Neural cell (in vitro differentiated cells): ENCODE measurements at regions not wholly inside any gene's neighbourhood (a gene's known extent, or its start where the extent isn't known, plus 50 kb on each side); places are given as distances from the start of the nearest gene placed in this dataset.

ENCODE experiments used
- CTCF ChIP-seq: fragments of 450-650 bp; IDR thresholded peaks from 2 replicates; pipeline ENCODE4 v1.5.1; 2014; ENCODE audit warnings: antibody characterized with exemption, mild to moderate bottlenecking, moderate library complexity; ENCODE audit not compliant: poor library complexity, severe bottlenecking
- POLR2AphosphoS5 ChIP-seq: IDR thresholded peaks from 2 replicates; pipeline ENCODE4 v1.6.1; 2012
- RAD21 ChIP-seq: fragments of 450-650 bp; conservative IDR thresholded peaks from 2 replicates; pipeline ENCODE4 v1.6.1; 2014; ENCODE audit warnings: antibody characterized with exemption, mild to moderate bottlenecking, moderate library complexity
- TAF1 ChIP-seq: IDR thresholded peaks from 2 replicates; pipeline ENCODE4 v1.6.1; 2012; ENCODE audit warnings: low read depth
- TF ChIP-seq, protein P1 (sequence below): IDR thresholded peaks from 2 replicates; pipeline ENCODE4 v1.6.1; 2012; ENCODE audit warnings: borderline replicate concordance

DNA sequence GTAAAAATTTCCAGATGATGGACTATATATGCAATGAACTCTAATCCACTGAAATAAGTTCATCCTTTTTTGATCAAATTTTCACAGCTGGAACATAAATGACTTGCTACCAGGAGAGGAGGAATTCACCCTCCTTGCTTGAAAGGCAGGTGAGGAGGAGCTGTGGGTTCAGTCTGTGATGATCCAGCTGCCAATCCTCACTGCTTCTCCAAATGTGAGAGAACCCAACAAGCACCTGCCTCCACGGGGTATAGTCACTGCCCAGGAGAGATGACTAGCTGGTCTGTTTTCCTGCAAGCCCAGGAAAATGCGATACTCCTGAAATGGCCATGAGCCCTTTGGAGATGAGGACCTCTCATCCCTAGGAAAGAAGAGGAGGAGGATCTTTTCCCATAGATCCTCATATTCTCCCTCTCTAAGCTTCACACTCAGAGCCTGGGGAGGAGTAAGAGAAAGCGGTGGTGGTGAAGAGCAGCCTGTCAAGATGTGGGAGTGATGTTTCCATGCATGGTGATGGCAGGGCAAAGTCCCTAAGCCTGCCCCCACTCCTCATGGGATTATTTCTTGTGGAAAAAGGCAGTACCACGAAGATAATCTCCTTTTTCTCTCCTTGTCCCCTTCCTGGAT, 77.9 kb upstream of the USP47 start:
- TF ChIP-seq CTCF = no peak
- TF ChIP-seq TAF1 = no peak
- TF ChIP-seq, protein P1, sequence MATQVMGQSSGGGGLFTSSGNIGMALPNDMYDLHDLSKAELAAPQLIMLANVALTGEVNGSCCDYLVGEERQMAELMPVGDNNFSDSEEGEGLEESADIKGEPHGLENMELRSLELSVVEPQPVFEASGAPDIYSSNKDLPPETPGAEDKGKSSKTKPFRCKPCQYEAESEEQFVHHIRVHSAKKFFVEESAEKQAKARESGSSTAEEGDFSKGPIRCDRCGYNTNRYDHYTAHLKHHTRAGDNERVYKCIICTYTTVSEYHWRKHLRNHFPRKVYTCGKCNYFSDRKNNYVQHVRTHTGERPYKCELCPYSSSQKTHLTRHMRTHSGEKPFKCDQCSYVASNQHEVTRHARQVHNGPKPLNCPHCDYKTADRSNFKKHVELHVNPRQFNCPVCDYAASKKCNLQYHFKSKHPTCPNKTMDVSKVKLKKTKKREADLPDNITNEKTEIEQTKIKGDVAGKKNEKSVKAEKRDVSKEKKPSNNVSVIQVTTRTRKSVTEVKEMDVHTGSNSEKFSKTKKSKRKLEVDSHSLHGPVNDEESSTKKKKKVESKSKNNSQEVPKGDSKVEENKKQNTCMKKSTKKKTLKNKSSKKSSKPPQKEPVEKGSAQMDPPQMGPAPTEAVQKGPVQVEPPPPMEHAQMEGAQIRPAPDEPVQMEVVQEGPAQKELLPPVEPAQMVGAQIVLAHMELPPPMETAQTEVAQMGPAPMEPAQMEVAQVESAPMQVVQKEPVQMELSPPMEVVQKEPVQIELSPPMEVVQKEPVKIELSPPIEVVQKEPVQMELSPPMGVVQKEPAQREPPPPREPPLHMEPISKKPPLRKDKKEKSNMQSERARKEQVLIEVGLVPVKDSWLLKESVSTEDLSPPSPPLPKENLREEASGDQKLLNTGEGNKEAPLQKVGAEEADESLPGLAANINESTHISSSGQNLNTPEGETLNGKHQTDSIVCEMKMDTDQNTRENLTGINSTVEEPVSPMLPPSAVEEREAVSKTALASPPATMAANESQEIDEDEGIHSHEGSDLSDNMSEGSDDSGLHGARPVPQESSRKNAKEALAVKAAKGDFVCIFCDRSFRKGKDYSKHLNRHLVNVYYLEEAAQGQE = no peak
- no peak for TF ChIP-seq POLR2AphosphoS5
- TF ChIP-seq RAD21 = no peak
